ENCODE measurements at regions not wholly inside any gene's neighbourhood (a gene's known extent, or its start where the extent isn't known, plus 50 kb on each side); places are given as distances from the start of the nearest gene placed in this dataset.
"Not testable (repeated sequence)": the region's sequence is repeated elsewhere in the genome, so short reads cannot be mapped to it uniquely, and the experiment has no call there.

- not testable (repeated sequence) for DNase-seq (ENCODE audit: low spot score)
Measured at GRCh38 chr6:60384614-60385013, 1901.4 kb downstream of the KHDRBS2 start.

DNA sequence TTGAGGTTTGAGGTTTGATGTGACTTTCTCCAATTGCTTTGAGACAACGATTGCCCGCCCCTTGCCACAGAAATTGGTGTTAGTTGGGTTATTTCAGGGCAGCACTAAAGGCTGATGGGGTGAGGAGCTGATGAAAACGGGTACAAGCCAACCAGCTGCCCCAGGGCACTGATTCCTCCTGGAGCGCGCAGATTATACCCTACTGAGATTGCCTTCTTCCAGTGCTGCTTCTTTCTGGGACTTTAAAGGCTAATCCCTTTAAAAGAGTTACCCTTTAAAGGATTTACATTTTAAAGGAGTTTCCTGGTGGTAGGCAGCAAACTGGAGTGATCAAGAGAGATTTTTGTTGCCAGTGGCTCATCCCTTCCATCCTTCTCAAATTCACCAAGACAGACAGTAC is 1903.3 kb downstream of the KHDRBS2 start:
- DNase-seq (ENCODE audit: low spot score), result not testable (repeated sequence)

- not testable (repeated sequence) for DNase-seq (ENCODE audit: low spot score)
Measured at GRCh38 chr6:60374078-60374477, 1911.9 kb downstream of the KHDRBS2 start.

GRCh38 chr6:60367800-60368199 is 1918.2 kb downstream of the KHDRBS2 start:
- not testable (repeated sequence) for DNase-seq (ENCODE audit: low spot score)

GRCh38 chr6:60365901-60366300 is 1920.1 kb downstream of the KHDRBS2 start:
- not testable (repeated sequence) for DNase-seq (ENCODE audit: low spot score)

DNA sequence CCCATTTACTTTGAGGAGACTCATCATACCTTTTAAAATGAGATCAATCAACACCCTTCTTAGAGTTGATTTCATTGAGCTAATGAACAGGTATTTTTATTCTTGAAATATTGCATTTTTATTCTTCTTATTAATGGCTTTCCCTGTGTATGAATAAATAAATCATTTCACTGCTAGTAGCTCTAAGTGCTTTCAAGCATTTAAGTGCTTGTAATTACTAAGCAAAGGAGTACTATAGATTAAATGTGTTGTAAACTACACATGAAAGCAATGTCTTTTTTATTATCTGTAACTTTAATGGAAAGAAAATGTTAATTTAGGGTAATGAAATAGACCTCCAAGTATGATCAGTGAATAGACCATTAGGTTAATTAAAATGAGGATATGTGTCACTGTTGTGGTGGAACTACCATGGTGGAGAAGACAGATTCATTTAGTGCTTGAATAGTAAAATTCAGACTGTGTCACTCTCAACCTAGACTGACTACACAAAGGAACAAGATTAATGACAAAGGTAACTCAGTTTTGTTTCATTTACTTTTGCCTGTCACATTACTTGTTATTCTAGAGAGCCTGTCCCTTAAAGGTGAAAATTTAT is 1943.5 kb downstream of the KHDRBS2 start:
- DNase-seq (ENCODE audit: low spot score), result not testable (repeated sequence)

GRCh38 chr6:60338328-60339071 is 1947.5 kb downstream of the KHDRBS2 start:
- DNase-seq (ENCODE audit: low spot score), result not testable (repeated sequence)

GRCh38 chr6:60335124-60335523 is 1950.9 kb downstream of the KHDRBS2 start:
- not testable (repeated sequence) for DNase-seq (ENCODE audit: low spot score)

- DNase-seq (ENCODE audit: low spot score), result not testable (repeated sequence)
Measured at GRCh38 chr6:60333708-60334107, 1952.3 kb downstream of the KHDRBS2 start.

- not testable (repeated sequence) for DNase-seq (ENCODE audit: low spot score)
Measured at GRCh38 chr6:60308939-60309338, 1977.1 kb downstream of the KHDRBS2 start.
